Calu3 (cell line): ENCODE measurements at regions not wholly inside any gene's neighbourhood (a gene's known extent, or its start where the extent isn't known, plus 50 kb on each side); places are given as distances from the start of the nearest gene placed in this dataset.
"Not testable (repeated sequence)": the region's sequence is repeated elsewhere in the genome, so short reads cannot be mapped to it uniquely, and the experiment has no call there.

ENCODE experiments used
- BruUV-seq: library from RNA; stranded (reverse); fragments of 400-500 nt; replicated peaks from 2 replicates; lab custom pipeline; 2021; lab: Mats Ljungman, UMichigan
- CTCF ChIA-PET: fragments of 300-600 bp; sonication (Branson Sonifier 250); formaldehyde crosslinking; loops from one replicate; lab custom pipeline; 2022; ENCODE audit warnings: antibody characterized with exemption; lab: Charles Lee
- DNase-seq: peaks from one replicate; pipeline ENCODE4 v3.0.0; 2022
- H3K27ac Mint-ChIP-seq: one replicate; pipeline ENCODE4 v1.8.0; 2022; ENCODE audit warnings: mixed read lengths; ENCODE audit not compliant: unreplicated experiment
- H3K27me3 Mint-ChIP-seq: one replicate; pipeline ENCODE4 v1.8.0; 2022; ENCODE audit warnings: mixed read lengths; ENCODE audit not compliant: unreplicated experiment
- H3K36me3 Mint-ChIP-seq: one replicate; pipeline ENCODE4 v1.8.0; 2022; ENCODE audit warnings: mild to moderate bottlenecking, moderate library complexity, mixed read lengths; ENCODE audit not compliant: insufficient read depth, unreplicated experiment
- H3K4me1 Mint-ChIP-seq: one replicate; pipeline ENCODE4 v1.8.0; 2022; ENCODE audit warnings: mild to moderate bottlenecking, low read depth, mixed read lengths; ENCODE audit not compliant: unreplicated experiment
- H3K4me3 Mint-ChIP-seq: one replicate; pipeline ENCODE4 v1.8.0; 2022; ENCODE audit warnings: mild to moderate bottlenecking, low read depth, moderate library complexity, mixed read lengths; ENCODE audit not compliant: unreplicated experiment
- H3K9me3 Mint-ChIP-seq: one replicate; pipeline ENCODE4 v1.8.0; 2022; ENCODE audit warnings: low read depth, mixed read lengths; ENCODE audit not compliant: unreplicated experiment
- intact Hi-C: fragments of 100-400 bp; cut with micrococcal nuclease; formaldehyde crosslinking; loops from one replicate; pipeline ENCODE4 v1.10.0; 2022; ENCODE audit not compliant: unreplicated experiment
- TF ChIP-seq, protein P1 (sequence below): fragments of 200-600 bp; IDR thresholded peaks from one replicate; pipeline ENCODE4 v1.8.0; 2022; ENCODE audit warnings: antibody characterized with exemption; ENCODE audit not compliant: unreplicated experiment

DNA sequence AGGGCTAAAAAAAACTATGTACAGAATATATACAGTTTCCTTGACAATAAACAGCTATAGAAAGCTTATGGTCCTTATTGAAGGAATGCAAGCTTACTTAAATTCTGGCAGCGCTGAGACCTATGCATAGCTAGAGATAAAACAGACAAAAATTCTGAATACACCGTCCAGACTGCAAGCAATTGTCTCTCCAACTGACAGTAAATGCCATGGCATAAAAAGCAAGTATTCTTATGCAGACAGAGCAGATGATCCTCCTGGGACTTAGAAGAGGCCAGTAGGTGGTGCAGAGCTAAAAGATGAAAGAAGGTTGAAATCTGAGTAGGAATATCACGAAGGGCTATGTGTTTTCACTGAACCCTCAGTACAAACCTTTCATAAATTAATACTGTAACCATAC, 157.0 kb upstream of the CACNA2D1 start:
- BruUV-seq: no TSS peak
- intact Hi-C loops: loop anchor here (5.0 kb wide), 1 partner anchor 433 kb away; no protein-coding TSS in a partner anchor
- H3K4me3 Mint-ChIP-seq: no peak overlapping the region

DNA sequence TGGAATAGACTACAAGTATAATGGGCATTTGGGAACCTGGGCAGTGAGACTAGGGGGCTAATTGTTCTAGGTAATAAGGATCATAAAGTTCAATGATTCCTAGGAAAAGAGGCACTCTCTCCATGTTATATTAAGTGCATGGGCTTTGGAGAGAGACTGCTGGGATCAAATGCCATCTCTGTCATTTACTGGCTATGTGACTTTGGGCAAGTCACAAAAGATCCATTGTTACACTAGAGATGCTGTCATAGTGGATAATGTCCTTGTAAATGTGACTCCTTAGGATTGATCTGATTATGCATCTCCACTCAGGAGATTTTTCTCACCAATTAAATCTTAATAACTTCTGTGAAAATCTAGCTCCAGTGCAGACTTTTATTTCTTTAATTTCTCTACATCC, 156.3 kb upstream of the CACNA2D1 start:
- no peak for DNase-seq
- no peak overlapping the region for H3K27ac Mint-ChIP-seq
- H3K4me1 Mint-ChIP-seq: no peaks in the 10 kb centered on the region
- CTCF ChIA-PET: no interaction called here
- intact Hi-C loops: loop anchor here (5.0 kb wide), 1 partner anchor 433 kb away; no protein-coding TSS in a partner anchor
- no peaks in the 10 kb centered on the region for H3K9me3 Mint-ChIP-seq
- H3K36me3 Mint-ChIP-seq: no peaks in the 10 kb centered on the region
- no peak overlapping the region for H3K4me3 Mint-ChIP-seq
- TF ChIP-seq, protein P1, sequence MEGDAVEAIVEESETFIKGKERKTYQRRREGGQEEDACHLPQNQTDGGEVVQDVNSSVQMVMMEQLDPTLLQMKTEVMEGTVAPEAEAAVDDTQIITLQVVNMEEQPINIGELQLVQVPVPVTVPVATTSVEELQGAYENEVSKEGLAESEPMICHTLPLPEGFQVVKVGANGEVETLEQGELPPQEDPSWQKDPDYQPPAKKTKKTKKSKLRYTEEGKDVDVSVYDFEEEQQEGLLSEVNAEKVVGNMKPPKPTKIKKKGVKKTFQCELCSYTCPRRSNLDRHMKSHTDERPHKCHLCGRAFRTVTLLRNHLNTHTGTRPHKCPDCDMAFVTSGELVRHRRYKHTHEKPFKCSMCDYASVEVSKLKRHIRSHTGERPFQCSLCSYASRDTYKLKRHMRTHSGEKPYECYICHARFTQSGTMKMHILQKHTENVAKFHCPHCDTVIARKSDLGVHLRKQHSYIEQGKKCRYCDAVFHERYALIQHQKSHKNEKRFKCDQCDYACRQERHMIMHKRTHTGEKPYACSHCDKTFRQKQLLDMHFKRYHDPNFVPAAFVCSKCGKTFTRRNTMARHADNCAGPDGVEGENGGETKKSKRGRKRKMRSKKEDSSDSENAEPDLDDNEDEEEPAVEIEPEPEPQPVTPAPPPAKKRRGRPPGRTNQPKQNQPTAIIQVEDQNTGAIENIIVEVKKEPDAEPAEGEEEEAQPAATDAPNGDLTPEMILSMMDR: no peak
- no TSS peak for BruUV-seq
- H3K27me3 Mint-ChIP-seq: no peaks in the 10 kb centered on the region

More for the DNA sequence above, 157.0 kb upstream of the CACNA2D1 start:
- H3K27me3 Mint-ChIP-seq: no peaks in the 10 kb centered on the region
- TF ChIP-seq, protein P1: no peak
- H3K4me1 Mint-ChIP-seq: no peaks in the 10 kb centered on the region
- DNase-seq: no peak
- H3K9me3 Mint-ChIP-seq: no peaks in the 10 kb centered on the region
- no peaks in the 10 kb centered on the region for H3K36me3 Mint-ChIP-seq
- CTCF ChIA-PET: no interaction called here
- no peak overlapping the region for H3K27ac Mint-ChIP-seq

DNA sequence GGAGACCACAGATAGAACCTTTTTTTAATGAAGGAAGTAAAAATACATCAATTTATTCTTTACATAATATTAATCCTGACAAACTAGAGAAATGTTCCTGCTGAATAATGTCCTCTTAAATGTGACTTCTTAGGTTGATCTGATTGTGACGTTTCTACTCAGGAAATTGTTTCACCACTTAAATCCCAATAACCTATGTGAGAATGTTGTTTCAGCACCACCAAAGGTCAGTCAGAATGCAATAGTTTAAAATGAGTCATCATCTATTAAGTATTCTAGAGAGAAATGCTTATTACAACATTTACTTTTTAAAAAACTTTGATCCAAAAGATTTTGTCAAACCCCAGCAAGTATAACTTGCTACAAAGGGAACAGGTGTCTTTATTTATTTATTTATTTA, 155.4 kb upstream of the CACNA2D1 start:
- no peak overlapping the region for H3K4me3 Mint-ChIP-seq
- TF ChIP-seq, protein P1: no peak
- BruUV-seq: no TSS peak
- no peak overlapping the region for H3K27ac Mint-ChIP-seq
- no peaks in the 10 kb centered on the region for H3K36me3 Mint-ChIP-seq
- H3K4me1 Mint-ChIP-seq: no peaks in the 10 kb centered on the region
- CTCF ChIA-PET: no interaction called here
- intact Hi-C loops: no loop called here
- no peaks in the 10 kb centered on the region for H3K27me3 Mint-ChIP-seq
- no peak for DNase-seq
- H3K9me3 Mint-ChIP-seq: no peaks in the 10 kb centered on the region

DNA sequence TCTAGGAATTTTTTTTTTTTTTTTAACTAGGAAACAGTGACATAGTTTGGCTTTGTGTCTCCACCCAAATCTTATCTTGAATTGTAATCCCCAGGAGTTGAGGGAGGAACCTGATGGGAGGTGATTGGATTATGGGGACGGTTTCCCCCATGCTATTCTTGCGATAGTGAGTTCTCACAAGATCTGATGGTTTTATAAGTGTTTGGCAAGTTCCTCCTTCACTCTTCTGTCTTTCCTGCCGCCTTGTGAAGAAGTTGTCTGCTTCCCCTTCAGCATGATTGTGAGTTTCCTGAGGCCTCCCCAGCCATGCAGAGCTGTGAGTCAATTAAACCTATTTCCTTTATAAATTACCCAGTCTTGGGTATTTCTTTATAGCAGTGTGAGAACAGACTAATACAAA, 152.2 kb upstream of the CACNA2D1 start:
- H3K27me3 Mint-ChIP-seq, H3K27ac Mint-ChIP-seq, intact Hi-C loops, BruUV-seq, H3K4me3 Mint-ChIP-seq, CTCF ChIA-PET, H3K9me3 Mint-ChIP-seq, H3K4me1 Mint-ChIP-seq, H3K36me3 Mint-ChIP-seq, DNase-seq: not testable (repeated sequence)

DNA sequence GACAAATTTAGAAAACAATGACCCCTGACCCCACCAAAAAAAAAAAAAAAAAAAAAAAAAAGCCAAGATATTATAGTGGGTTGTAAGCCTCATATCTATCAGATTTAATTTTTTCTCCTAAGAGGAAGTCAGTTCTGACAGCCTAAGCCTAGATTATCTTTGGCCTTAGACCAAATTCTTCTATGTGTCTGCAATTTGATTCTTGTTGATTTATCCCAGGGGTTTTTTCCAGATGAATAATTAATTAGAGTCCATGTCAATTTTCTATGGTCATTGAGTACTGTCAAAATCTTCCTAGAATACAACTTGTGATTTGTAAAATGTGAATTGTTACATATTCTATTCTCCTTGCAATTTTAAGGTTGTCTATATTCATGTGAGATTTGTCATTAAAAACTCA, 151.6 kb upstream of the CACNA2D1 start:
- H3K27me3 Mint-ChIP-seq: no peaks in the 10 kb centered on the region
- H3K4me3 Mint-ChIP-seq: no peak overlapping the region
- no peaks in the 10 kb centered on the region for H3K9me3 Mint-ChIP-seq
- TF ChIP-seq, protein P1: no peak
- H3K27ac Mint-ChIP-seq: no peak overlapping the region
- no peaks in the 10 kb centered on the region for H3K4me1 Mint-ChIP-seq
- no peak for DNase-seq
- intact Hi-C loops: no loop called here
- no TSS peak for BruUV-seq
- no peaks in the 10 kb centered on the region for H3K36me3 Mint-ChIP-seq
- CTCF ChIA-PET: no interaction called here
